ENCODE measurements at regions not wholly inside any gene's neighbourhood (a gene's known extent, or its start where the extent isn't known, plus 50 kb on each side); places are given as distances from the start of the nearest gene placed in this dataset.

- no peak overlapping the region for H3K4me3 ChIP-seq
- ATAC-seq (replicated peaks in 6 of 8) = no peak
- no peak overlapping the region for H3K27ac ChIP-seq
- in situ Hi-C loops (cut with MboI; ENCODE audit: low pct_unique_long_range_greater_than_20kb in 2 of 9, low sequenced_read_pairs in 9 of 9, unreplicated experiment in 9 of 9) = no loop called here
- WGBS, 10 experiments = 0 to 100% (median 77%) methylated on average over 1 to 4 of the region's 4 CpGs; no CpG with 5 or more reads in 4 of the 10 experiments
- H3K4me1 ChIP-seq (replicated peaks in 1 of 2) = no peaks in the 10 kb centered on the region
Observed at GRCh38 chrX:82848111-82848510, 660.0 kb upstream of the POU3F4 start.
